Smooth muscle cell (in vitro differentiated cells): ENCODE measurements at regions not wholly inside any gene's neighbourhood (a gene's known extent, or its start where the extent isn't known, plus 50 kb on each side); places are given as distances from the start of the nearest gene placed in this dataset.

Source experiments
- DNase-seq: peaks from one replicate; lab custom pipeline; 2025; ENCODE audit not compliant: unreplicated experiment; lab: John Stamatoyannopoulos, UW
- H2AFZ ChIP-seq: fragments of 200-600 bp; sonication (generic); 2 replicates; pipeline ENCODE4 v1.6.0; 2016; ENCODE audit warnings: antibody characterized with exemption, low read depth, mild to moderate bottlenecking
- H3F3A ChIP-seq: fragments of 200-600 bp; sonication (generic); 2 replicates; pipeline ENCODE4 v1.6.0; 2017; ENCODE audit warnings: antibody characterized with exemption, low read depth
- H3K27ac ChIP-seq: fragments of 200-600 bp; sonication (generic); 2 replicates; pipeline ENCODE4 v1.5.1; 2016; ENCODE audit warnings: low read depth, mild to moderate bottlenecking
- H3K27me3 ChIP-seq: fragments of 200-600 bp; sonication (generic); 2 replicates; pipeline ENCODE4 v1.6.1; 2016; ENCODE audit warnings: low read depth, mild to moderate bottlenecking
- H3K36me3 ChIP-seq: fragments of 200-600 bp; sonication (generic); 2 replicates; pipeline ENCODE4 v1.5.1; 2016; ENCODE audit warnings: low read depth
- H3K4me1 ChIP-seq: fragments of 200-600 bp; sonication (generic); 2 replicates; pipeline ENCODE4 v1.5.1; 2016; ENCODE audit warnings: low read depth
- H3K4me2 ChIP-seq: fragments of 200-600 bp; sonication (generic); 2 replicates; pipeline ENCODE4 v1.6.0; 2016; ENCODE audit warnings: mild to moderate bottlenecking
- H3K4me3 ChIP-seq: fragments of 200-600 bp; sonication (generic); 2 replicates; pipeline ENCODE4 v1.5.1; 2016; ENCODE audit warnings: mild to moderate bottlenecking
- H3K79me2 ChIP-seq: fragments of 200-600 bp; sonication (generic); 2 replicates; pipeline ENCODE4 v1.6.0; 2016; ENCODE audit warnings: low read depth, mild to moderate bottlenecking
- H3K9ac ChIP-seq: fragments of 200-600 bp; sonication (generic); 2 replicates; pipeline ENCODE4 v1.6.0; 2016; ENCODE audit warnings: low read depth
- H3K9me3 ChIP-seq: fragments of 200-600 bp; sonication (generic); replicated peaks from 2 replicates; pipeline ENCODE4 v1.5.1; 2016; ENCODE audit warnings: low read depth
- H4K20me1 ChIP-seq: fragments of 200-600 bp; sonication (generic); 2 replicates; pipeline ENCODE4 v1.6.0; 2016; ENCODE audit warnings: low read depth
- WGBS: methylation state at CpG from one replicate; pipeline ENCODE4 v1.1.7; 2016; ENCODE audit warnings: low lambda C conversion rate; 5-methylcytosine and 5-hydroxymethylcytosine counted together
- TF ChIP-seq, protein P1 (sequence below): fragments of 200-600 bp; sonication (generic); IDR thresholded peaks from 2 replicates; pipeline ENCODE4 v1.5.1; 2017; ENCODE audit warnings: borderline replicate concordance, mild to moderate bottlenecking, antibody characterized with exemption; ENCODE audit not compliant: insufficient read depth, poor library complexity, severe bottlenecking

DNA sequence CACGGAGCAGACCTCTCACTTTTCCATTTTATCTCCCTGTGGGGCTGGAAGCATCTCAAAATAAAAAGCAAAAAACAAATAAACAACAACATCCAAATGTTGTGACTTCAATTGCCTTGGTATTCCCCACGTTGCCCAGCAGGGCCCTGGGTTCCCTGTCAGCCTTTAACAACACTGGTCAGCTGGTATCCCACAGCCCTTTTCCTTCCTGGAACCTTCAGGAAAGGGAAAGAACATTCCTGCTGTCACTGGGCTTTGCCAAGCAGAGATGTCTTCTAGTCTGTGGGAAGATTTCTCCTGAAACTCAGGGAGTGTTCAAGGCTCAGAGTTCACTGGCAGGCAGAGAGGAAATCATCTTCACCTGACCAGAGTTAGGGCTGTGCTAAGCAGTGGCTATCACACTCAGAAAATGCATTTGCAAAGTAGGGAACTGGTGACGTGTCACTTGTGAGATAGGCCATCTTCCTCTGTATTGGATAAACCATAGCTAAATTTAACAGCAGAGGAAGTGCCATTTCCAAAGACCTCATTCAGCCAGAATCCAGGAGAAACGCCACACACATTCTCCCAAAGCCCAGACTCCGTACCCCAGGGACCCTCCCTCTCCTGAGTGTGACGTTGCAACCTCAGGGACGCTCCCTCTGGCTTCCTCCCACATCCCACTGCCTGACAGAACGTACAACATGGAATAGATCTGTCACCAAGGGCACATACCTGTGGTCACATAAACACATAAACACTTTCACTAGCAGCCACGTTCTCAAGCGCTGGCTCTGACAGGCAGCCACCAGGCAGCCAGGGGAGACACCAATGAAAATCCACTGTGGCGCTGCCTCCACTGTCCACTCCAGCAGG is 274.0 kb upstream of the DAPK1 start:
- TF ChIP-seq, protein P1, sequence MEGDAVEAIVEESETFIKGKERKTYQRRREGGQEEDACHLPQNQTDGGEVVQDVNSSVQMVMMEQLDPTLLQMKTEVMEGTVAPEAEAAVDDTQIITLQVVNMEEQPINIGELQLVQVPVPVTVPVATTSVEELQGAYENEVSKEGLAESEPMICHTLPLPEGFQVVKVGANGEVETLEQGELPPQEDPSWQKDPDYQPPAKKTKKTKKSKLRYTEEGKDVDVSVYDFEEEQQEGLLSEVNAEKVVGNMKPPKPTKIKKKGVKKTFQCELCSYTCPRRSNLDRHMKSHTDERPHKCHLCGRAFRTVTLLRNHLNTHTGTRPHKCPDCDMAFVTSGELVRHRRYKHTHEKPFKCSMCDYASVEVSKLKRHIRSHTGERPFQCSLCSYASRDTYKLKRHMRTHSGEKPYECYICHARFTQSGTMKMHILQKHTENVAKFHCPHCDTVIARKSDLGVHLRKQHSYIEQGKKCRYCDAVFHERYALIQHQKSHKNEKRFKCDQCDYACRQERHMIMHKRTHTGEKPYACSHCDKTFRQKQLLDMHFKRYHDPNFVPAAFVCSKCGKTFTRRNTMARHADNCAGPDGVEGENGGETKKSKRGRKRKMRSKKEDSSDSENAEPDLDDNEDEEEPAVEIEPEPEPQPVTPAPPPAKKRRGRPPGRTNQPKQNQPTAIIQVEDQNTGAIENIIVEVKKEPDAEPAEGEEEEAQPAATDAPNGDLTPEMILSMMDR: no peak
- no peaks in the 10 kb centered on the region for H4K20me1 ChIP-seq
- WGBS: 29% methylated on average over 11 of the region's 11 CpGs
- H3K4me1 ChIP-seq: no peaks in the 10 kb centered on the region
- no peak for DNase-seq
- H3K27ac ChIP-seq: peak overlapping the region; percentile 30
- no peaks in the 10 kb centered on the region for H3K36me3 ChIP-seq
- peak overlapping the region; percentile 26 for H2AFZ ChIP-seq
- peak overlapping the region; percentile 50 for H3K4me2 ChIP-seq
- H3K9me3 ChIP-seq: no peaks in the 10 kb centered on the region
- no peaks in the 10 kb centered on the region for H3K79me2 ChIP-seq
- H3F3A ChIP-seq: no peaks in the 10 kb centered on the region
- H3K27me3 ChIP-seq: peaks cover 3% of the 10 kb centered on the region
- H3K4me3 ChIP-seq: no peak overlapping the region
- no peak overlapping the region for H3K9ac ChIP-seq

DNA sequence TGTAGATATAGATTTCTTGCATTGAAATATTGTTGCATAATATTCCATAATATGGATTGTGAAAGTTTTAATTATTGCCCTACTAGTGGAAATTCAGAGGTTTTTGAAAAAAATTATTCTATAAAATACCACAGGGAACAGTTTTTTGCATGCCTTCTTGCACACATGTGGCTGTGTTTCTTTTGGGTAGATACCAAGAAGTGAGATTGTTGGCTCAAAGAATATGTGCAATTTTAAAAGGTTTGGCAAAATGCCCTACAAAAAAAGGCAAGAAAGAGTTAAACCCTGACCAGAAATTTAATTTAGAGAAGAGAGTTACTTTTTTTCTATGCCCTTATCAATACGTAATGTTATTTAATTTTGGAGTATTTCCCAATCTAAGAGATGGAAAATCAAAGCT is 270.8 kb upstream of the DAPK1 start:
- no peak overlapping the region for H2AFZ ChIP-seq
- TF ChIP-seq, protein P1: no peak
- WGBS: 94% methylated on average over 1 of the region's 1 CpG
- H3K36me3 ChIP-seq: no peaks in the 10 kb centered on the region
- H4K20me1 ChIP-seq: no peaks in the 10 kb centered on the region
- H3K27ac ChIP-seq: no peak overlapping the region
- no peaks in the 10 kb centered on the region for H3K4me1 ChIP-seq
- H3K27me3 ChIP-seq: no peaks in the 10 kb centered on the region
- H3K4me3 ChIP-seq: no peak overlapping the region
- H3K79me2 ChIP-seq: no peaks in the 10 kb centered on the region
- DNase-seq: no peak
- H3K9ac ChIP-seq: no peak overlapping the region
- no peak overlapping the region for H3K4me2 ChIP-seq
- no peaks in the 10 kb centered on the region for H3K9me3 ChIP-seq
- H3F3A ChIP-seq: no peaks in the 10 kb centered on the region

DNA sequence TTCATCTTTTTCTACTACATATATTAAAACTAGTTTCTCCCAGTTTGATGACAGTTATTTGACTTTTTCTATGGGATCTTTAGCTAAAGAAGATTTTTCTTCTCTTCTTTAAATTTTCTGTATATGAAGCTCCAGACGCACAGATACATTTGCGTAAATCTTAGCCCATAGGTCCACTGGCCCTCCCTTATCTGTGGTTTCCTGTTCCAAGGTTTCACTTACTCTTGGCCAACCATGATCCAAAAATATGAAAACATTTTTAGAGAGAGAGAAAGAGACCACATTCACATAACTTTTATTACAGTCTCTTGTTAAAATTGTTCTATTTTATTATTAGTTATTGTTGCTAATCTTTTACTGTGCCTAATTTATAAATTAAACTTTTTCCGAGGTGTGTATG is 270.2 kb upstream of the DAPK1 start:
- Histone ChIP-seq H3K9ac (no peak overlapping the region), H3K79me2 (no peaks in the 10 kb centered on the region), H4K20me1 (no peaks in the 10 kb centered on the region), H3K27ac (no peak overlapping the region), H3K27me3 (no peaks in the 10 kb centered on the region), H3K9me3 (no peaks in the 10 kb centered on the region), H3K36me3 (no peaks in the 10 kb centered on the region), H3K4me2 (no peak overlapping the region), H3K4me3 (no peak overlapping the region), H3F3A (no peaks in the 10 kb centered on the region), H2AFZ (no peak overlapping the region), H3K4me1 (no peaks in the 10 kb centered on the region)
- WGBS: 81% methylated on average over 3 of the region's 3 CpGs
- no peak for DNase-seq
- TF ChIP-seq, protein P1: no peak

DNA sequence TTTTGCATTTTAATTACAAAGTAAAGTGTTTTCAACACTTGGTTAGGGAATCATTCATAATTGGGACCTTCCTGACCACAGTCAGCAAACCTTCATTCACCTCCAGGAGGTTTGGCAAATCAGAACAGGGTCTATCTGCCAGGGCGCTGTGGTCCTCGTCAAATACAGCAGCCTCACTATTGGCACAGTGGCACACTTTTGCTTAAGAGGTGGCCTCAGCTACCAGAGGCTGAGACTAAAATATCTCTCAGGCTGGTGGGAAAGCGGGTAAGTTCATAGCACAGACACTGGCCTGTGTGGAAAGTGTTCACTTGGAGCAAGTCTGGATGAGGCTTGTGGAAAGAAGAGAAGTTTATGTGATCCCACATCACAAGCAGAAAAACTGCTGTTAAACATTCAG is 268.6 kb upstream of the DAPK1 start:
- no peaks in the 10 kb centered on the region for H3F3A ChIP-seq
- no peaks in the 10 kb centered on the region for H3K4me1 ChIP-seq
- H3K27me3 ChIP-seq: no peaks in the 10 kb centered on the region
- H3K9ac ChIP-seq: no peak overlapping the region
- H3K79me2 ChIP-seq: no peaks in the 10 kb centered on the region
- WGBS: 91% methylated on average over 3 of the region's 3 CpGs
- no peak overlapping the region for H3K4me3 ChIP-seq
- H2AFZ ChIP-seq: peak overlapping the region; percentile 60
- H3K27ac ChIP-seq: no peak overlapping the region
- H3K4me2 ChIP-seq: no peak overlapping the region
- H4K20me1 ChIP-seq: no peaks in the 10 kb centered on the region
- no peak for DNase-seq
- no peaks in the 10 kb centered on the region for H3K36me3 ChIP-seq
- TF ChIP-seq, protein P1: no peak
- H3K9me3 ChIP-seq: no peaks in the 10 kb centered on the region
